ENCODE measurements at regions not wholly inside any gene's neighbourhood (a gene's known extent, or its start where the extent isn't known, plus 50 kb on each side); places are given as distances from the start of the nearest gene placed in this dataset.

- no peak for TF ChIP-seq ZFX (IDR thresholded peaks at IDR 0.05; ENCODE audit: borderline replicate concordance)
- H3K27ac ChIP-seq, result no peak overlapping the region
These were observed 112.4 kb upstream of the ATXN1 start for GRCh38 chr6:16873698-16874097.

- no peak overlapping the region for H3K27ac ChIP-seq
- TF ChIP-seq ZFX (IDR thresholded peaks at IDR 0.05; ENCODE audit: borderline replicate concordance) (no peak), CTCF (IDR thresholded peaks at IDR 0.05) (no peak)
These were observed 111.4 kb upstream of the ATXN1 start for GRCh38 chr6:16872543-16873235.

GRCh38 chr6:16871047-16871446, 109.8 kb upstream of the ATXN1 start:
- no peak for TF ChIP-seq ZFX (IDR thresholded peaks at IDR 0.05; ENCODE audit: borderline replicate concordance)
- no peak overlapping the region for H3K27ac ChIP-seq

GRCh38 chr6:16868968-16869367, 107.7 kb upstream of the ATXN1 start:
- no peak overlapping the region for H3K27ac ChIP-seq
- TF ChIP-seq ZFX (IDR thresholded peaks at IDR 0.05; ENCODE audit: borderline replicate concordance) (no peak), CTCF (IDR thresholded peaks at IDR 0.05) (no peak)

GRCh38 chr6:16857969-16858592, 96.8 kb upstream of the ATXN1 start:
- TF ChIP-seq CTCF (IDR thresholded peaks at IDR 0.05), result no peak
- TF ChIP-seq ZFX (IDR thresholded peaks at IDR 0.05; ENCODE audit: borderline replicate concordance), result no peak

GRCh38 chr6:16855460-16855859, 94.2 kb upstream of the ATXN1 start:
- no peak for TF ChIP-seq CTCF (IDR thresholded peaks at IDR 0.05)
- TF ChIP-seq ZFX (IDR thresholded peaks at IDR 0.05; ENCODE audit: borderline replicate concordance), result no peak

More at GRCh38 chr6:16857969-16858592, 96.8 kb upstream of the ATXN1 start:
- no peak overlapping the region for H3K27ac ChIP-seq

GRCh38 chr6:16854986-16855385, 93.7 kb upstream of the ATXN1 start:
- no peak overlapping the region for H3K27ac ChIP-seq
- TF ChIP-seq CTCF (IDR thresholded peaks at IDR 0.05), result no peak
- TF ChIP-seq ZFX (IDR thresholded peaks at IDR 0.05; ENCODE audit: borderline replicate concordance), result no peak

More at GRCh38 chr6:16855460-16855859, 94.2 kb upstream of the ATXN1 start:
- no peak overlapping the region for H3K27ac ChIP-seq

GRCh38 chr6:16852671-16853070, 91.4 kb upstream of the ATXN1 start:
- no peak overlapping the region for H3K27ac ChIP-seq
- TF ChIP-seq CTCF (IDR thresholded peaks at IDR 0.05), result no peak
- TF ChIP-seq ZFX (IDR thresholded peaks at IDR 0.05; ENCODE audit: borderline replicate concordance), result no peak

All from 22Rv1 (cell line).